ENCODE measurements at regions not wholly inside any gene's neighbourhood (a gene's known extent, or its start where the extent isn't known, plus 50 kb on each side); places are given as distances from the start of the nearest gene placed in this dataset.

- no peak for TF ChIP-seq CTCF (IDR thresholded peaks at IDR 0.05; ENCODE audit: extremely low read depth in 1 of 2, insufficient read depth in 1 of 2, low read depth in 1 of 2, low read length in 2 of 2)
- no peak for TF ChIP-seq POLR2AphosphoS5 (IDR thresholded peaks at IDR 0.05; ENCODE audit: insufficient read depth, low read depth, low read length)
- no peak for TF ChIP-seq POLR2A (IDR thresholded peaks at IDR 0.05; ENCODE audit: low read depth, low read length)
- no peak for TF ChIP-seq JUN (IDR thresholded peaks at IDR 0.05; ENCODE audit: borderline replicate concordance, insufficient read depth, insufficient read length, low read depth)
- TF ChIP-seq MAX (IDR thresholded peaks at IDR 0.05; ENCODE audit: insufficient read depth, insufficient read length) = no peak
These were observed 169.2 kb upstream of the RORA start for GRCh38 chr15:61398310-61398709.
